Breast epithelium (tissue), 4 donors: ENCODE measurements at regions not wholly inside any gene's neighbourhood (a gene's known extent, or its start where the extent isn't known, plus 50 kb on each side); places are given as distances from the start of the nearest gene placed in this dataset.

ENCODE experiments used
- DNase-seq, 2 donors: peaks; one replicate each; pipeline ENCODE4 v3.0.0-alpha.2; 2019; ENCODE audit warnings: low spot score in 2 of 2
- H3K27ac ChIP-seq, 2 donors: fragments of 200-600 bp; sonication (generic) in 1 of 2; one replicate each; pipeline ENCODE4 v1.5.1; 2016 to 2019; ENCODE audit warnings: mild to moderate bottlenecking in 1 of 2
- H3K27me3 ChIP-seq, 2 donors: fragments of 200-600 bp; sonication (generic) in 1 of 2; one replicate each; pipeline versions ENCODE4 v1.5.1 to v1.6.0; 2017 to 2019; ENCODE audit warnings: control low read depth in 1 of 2, mild to moderate bottlenecking in 1 of 2
- H3K36me3 ChIP-seq: fragments of 200-600 bp; one replicate; pipeline ENCODE4 v1.5.1; 2019
- H3K4me1 ChIP-seq, 2 donors: fragments of 200-600 bp; sonication (generic); one replicate each; pipeline ENCODE4 v1.5.1; 2016 to 2019; ENCODE audit warnings: control low read depth in 1 of 2
- H3K4me3 ChIP-seq, 3 donors: fragments of 200-600 bp; sonication (generic); 1 replicate in 2 of 3; 2 replicates in 1 of 3; pipeline ENCODE4 v1.5.1; 2016 to 2019; ENCODE audit warnings: mild to moderate bottlenecking in 3 of 3, moderate library complexity in 2 of 3
- H3K9me3 ChIP-seq, 2 donors: fragments of 200-600 bp; sonication (generic) in 1 of 2; one replicate each; pipeline ENCODE4 v1.5.1; 2016 to 2019; ENCODE audit warnings: control low read depth in 1 of 2
- POLR2A ChIP-seq: fragments of 450-650 bp; IDR thresholded peaks from one replicate; pipeline ENCODE4 v1.6.1; 2016; ENCODE audit warnings: antibody characterized with exemption, mild to moderate bottlenecking, moderate library complexity
- POLR2AphosphoS5 ChIP-seq, 3 donors: sonication (generic); formaldehyde crosslinking; IDR thresholded peaks; one replicate each; pipeline ENCODE4 v1.6.1; 2017; ENCODE audit warnings: antibody characterized with exemption in 3 of 3
- intact Hi-C: fragments of 100-400 bp; cut with DNase I; formaldehyde crosslinking; loops from one replicate; pipeline ENCODE4 v1.15.1; 2023; ENCODE audit warnings: low total_unique reads
- TF ChIP-seq, protein P1 (sequence below), 3 donors: fragments of 450-650 bp; IDR thresholded peaks; one replicate each; pipeline ENCODE4 v1.5.1; 2016 to 2017; ENCODE audit warnings: antibody characterized with exemption in 3 of 3, mild to moderate bottlenecking in 3 of 3, moderate library complexity in 3 of 3

DNA sequence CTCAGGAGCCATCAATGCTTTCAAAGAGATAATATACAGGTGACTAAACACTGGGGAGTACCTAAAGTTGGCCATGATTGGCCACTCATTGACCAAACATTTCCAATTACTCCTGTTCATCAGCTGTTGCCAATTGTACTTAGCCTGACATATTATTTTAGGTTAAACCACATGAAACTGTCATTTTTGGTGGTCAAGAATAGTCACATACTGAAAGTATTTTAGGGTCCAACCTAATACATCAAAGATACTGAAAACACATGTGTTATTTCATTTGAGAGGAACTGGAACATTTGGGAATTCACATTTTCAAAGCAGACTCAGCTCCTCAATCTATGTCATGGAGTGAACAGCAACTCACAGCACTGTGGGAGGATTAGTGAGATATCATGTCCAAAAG, 63.9 kb upstream of the KCNA5 start:
- no peak overlapping the region for H3K27ac ChIP-seq
- H3K4me3 ChIP-seq, result no peak overlapping the region
- H3K9me3 ChIP-seq, result no peaks in the 10 kb centered on the region
- TF ChIP-seq POLR2AphosphoS5 (IDR thresholded peaks at IDR 0.05) (no peak), POLR2A (no peak)
- TF ChIP-seq, protein P1, sequence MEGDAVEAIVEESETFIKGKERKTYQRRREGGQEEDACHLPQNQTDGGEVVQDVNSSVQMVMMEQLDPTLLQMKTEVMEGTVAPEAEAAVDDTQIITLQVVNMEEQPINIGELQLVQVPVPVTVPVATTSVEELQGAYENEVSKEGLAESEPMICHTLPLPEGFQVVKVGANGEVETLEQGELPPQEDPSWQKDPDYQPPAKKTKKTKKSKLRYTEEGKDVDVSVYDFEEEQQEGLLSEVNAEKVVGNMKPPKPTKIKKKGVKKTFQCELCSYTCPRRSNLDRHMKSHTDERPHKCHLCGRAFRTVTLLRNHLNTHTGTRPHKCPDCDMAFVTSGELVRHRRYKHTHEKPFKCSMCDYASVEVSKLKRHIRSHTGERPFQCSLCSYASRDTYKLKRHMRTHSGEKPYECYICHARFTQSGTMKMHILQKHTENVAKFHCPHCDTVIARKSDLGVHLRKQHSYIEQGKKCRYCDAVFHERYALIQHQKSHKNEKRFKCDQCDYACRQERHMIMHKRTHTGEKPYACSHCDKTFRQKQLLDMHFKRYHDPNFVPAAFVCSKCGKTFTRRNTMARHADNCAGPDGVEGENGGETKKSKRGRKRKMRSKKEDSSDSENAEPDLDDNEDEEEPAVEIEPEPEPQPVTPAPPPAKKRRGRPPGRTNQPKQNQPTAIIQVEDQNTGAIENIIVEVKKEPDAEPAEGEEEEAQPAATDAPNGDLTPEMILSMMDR (IDR thresholded peaks at IDR 0.05), result no peak
- peaks cover 0 to 7% of the 10 kb centered on the region in 2 donors for H3K27me3 ChIP-seq
- H3K4me1 ChIP-seq, result no peaks in the 10 kb centered on the region
- intact Hi-C loops, result loop anchor here (5.0 kb wide), 1 partner anchor 1397 kb away; no protein-coding TSS in a partner anchor
- no peak for DNase-seq
- no peaks in the 10 kb centered on the region for H3K36me3 ChIP-seq

DNA sequence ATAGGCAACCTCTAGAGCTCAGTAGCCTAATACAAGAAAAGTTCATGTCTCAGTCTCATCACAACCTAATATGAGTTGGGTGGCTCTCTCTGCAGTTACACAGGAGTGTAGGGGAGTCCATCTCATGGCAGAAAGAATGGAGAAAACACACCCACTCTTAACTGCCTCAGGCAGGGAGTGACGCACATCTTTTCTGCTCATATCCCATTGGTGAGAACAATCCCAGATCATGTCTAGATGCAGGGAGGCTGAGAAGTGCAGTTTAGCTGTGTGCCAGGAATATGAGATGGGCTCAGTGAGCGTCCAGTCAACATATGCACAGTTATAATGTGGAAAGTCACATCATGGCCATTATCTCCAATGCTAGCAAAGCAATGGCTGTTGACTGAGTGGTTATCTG, 59.3 kb upstream of the KCNA5 start:
- intact Hi-C loops, result loop anchor here (5.0 kb wide), 1 partner anchor 1402 kb away; no protein-coding TSS in a partner anchor

DNA sequence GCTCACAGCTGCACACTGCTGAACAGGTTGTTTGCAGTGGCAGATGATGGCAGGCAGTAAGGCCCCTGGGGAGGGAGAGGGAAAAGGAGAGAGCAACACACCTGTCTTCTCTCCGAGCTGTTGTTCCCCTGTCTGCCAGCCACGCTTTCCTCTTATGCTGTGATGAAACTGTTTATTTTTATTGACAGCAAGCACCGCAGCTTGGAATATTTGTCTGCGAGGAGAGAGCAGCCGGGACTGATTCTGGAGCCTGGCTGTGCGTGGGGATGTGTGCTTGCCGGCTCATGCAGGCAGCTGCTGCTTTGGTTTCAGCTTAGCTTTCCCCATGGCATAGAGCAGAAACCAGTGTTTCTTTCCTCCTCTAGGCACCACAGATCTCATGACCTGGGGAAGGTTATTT, 58.7 kb upstream of the KCNA5 start:
- no peak overlapping the region for H3K4me3 ChIP-seq
- H3K27ac ChIP-seq, result no peak overlapping the region
- intact Hi-C loops, result loop anchor here (5.0 kb wide), 1 partner anchor 1403 kb away; no protein-coding TSS in a partner anchor
- H3K4me1 ChIP-seq, result no peaks in the 10 kb centered on the region
- no peak for TF ChIP-seq POLR2AphosphoS5 (IDR thresholded peaks at IDR 0.05)
- TF ChIP-seq POLR2A, result no peak
- TF ChIP-seq, protein P1 (IDR thresholded peaks at IDR 0.05), result no peak
- no peak for DNase-seq
- no peaks in the 10 kb centered on the region for H3K9me3 ChIP-seq
- no peaks in the 10 kb centered on the region for H3K27me3 ChIP-seq
- H3K36me3 ChIP-seq, result no peaks in the 10 kb centered on the region

More for the DNA sequence above, 59.3 kb upstream of the KCNA5 start:
- Histone ChIP-seq H3K27me3 (no peaks in the 10 kb centered on the region), H3K27ac (no peak overlapping the region), H3K4me3 (no peak overlapping the region), H3K4me1 (no peaks in the 10 kb centered on the region), H3K9me3 (no peaks in the 10 kb centered on the region), H3K36me3 (no peaks in the 10 kb centered on the region)
- DNase-seq, result no peak
- TF ChIP-seq POLR2AphosphoS5 (IDR thresholded peaks at IDR 0.05) (no peak), POLR2A (no peak)
- TF ChIP-seq, protein P1 (IDR thresholded peaks at IDR 0.05), result no peak

DNA sequence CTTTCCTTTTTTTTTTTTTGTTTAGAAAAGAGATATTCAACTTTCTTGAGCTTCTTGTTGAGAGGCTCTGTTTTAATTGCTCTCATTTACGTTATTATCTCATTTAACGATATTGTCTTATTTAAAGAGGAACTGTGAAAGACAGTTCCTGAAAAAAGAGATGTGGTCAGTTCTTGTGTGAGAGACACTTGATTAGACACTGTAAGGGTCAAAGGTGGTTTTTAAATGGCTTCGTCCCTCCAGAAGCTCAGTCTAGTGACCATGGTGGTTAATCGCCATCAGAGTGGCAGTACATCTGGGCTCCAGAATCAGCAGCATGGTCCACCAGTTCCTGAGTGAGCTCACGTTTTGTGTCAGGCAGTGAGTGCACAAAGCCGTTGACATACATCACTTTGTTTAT, 57.9 kb upstream of the KCNA5 start:
- intact Hi-C loops, result no loop called here
- no peak overlapping the region for H3K4me3 ChIP-seq
- TF ChIP-seq, protein P1 (IDR thresholded peaks at IDR 0.05), result no peak
- TF ChIP-seq POLR2AphosphoS5 (IDR thresholded peaks at IDR 0.05) (no peak), POLR2A (no peak)
- no peak overlapping the region for H3K27ac ChIP-seq
- DNase-seq, result no peak
- no peaks in the 10 kb centered on the region for H3K36me3 ChIP-seq
- H3K9me3 ChIP-seq, result no peaks in the 10 kb centered on the region
- no peaks in the 10 kb centered on the region for H3K27me3 ChIP-seq
- H3K4me1 ChIP-seq, result no peaks in the 10 kb centered on the region

DNA sequence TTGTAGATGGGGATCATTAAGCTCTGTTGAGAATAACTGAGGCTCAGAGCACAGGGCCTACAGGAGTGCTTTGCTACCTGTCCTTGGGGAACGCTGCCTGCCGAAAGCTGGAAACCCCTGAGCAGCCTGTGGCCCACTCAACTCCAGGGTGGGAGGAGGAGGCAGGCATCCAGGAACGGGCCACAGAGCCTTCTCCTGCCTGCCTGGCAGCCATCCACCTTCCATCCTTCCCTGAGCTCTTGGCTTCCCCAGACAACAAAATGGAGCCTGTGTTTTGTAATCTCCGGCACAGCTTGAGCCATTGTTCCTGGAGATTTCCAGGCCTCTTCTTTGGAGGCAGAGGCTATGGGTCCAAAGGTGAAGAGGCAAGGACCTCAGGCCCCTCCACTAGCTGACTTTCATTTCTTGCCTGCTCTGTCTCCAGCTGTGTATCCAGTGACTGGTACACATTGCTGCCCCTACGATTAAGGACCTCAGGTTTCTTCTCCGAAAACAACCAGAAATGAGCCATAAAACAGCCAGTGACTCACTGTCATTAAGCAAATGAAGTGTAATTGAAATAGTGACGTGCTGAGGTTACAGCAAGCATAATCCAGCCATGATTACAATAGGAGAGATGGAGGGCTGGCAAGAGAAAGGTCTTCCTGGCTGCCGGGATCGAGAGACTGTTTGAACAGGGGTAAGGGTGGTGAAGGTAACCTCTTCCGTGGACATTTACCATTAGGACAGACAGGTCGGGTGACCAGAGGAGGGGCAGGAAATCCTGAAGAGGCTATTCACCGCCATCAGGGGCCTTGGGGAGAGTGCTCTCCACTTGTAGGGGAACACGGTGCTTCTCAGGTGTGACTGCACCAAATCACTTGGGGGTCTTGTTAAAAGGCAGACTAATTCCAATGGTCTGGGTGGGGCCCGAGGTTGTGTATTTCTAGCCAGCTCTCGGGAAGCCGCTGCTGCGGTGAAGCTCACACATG, 56.3 kb upstream of the KCNA5 start:
- DNase-seq, result no peak
- Histone ChIP-seq H3K4me1 (no peaks in the 10 kb centered on the region), H3K27ac (no peak overlapping the region), H3K4me3 (no peak overlapping the region), H3K36me3 (no peaks in the 10 kb centered on the region), H3K27me3 (no peaks in the 10 kb centered on the region), H3K9me3 (no peaks in the 10 kb centered on the region)
- intact Hi-C loops, result no loop called here
- TF ChIP-seq POLR2A, result no peak
- TF ChIP-seq, protein P1 (IDR thresholded peaks at IDR 0.05), result no peak
- no peak for TF ChIP-seq POLR2AphosphoS5 (IDR thresholded peaks at IDR 0.05)
